Right atrium auricular region (tissue), 2 donors: ENCODE measurements at regions not wholly inside any gene's neighbourhood (a gene's known extent, or its start where the extent isn't known, plus 50 kb on each side); places are given as distances from the start of the nearest gene placed in this dataset.
A peak's percentile ranks its signal among the peaks of the same experiment; 100 is the strongest.

ENCODE experiments used
- DNase-seq: peaks from one replicate; pipeline ENCODE4 v3.0.0-alpha.2; 2019; ENCODE audit warnings: low spot score
- H3K27ac ChIP-seq, 2 donors: fragments of 200-600 bp; sonication (generic); 1 replicate in 1 of 2; 2 replicates in 1 of 2; pipeline ENCODE4 v1.5.1; 2016 to 2019
- H3K27me3 ChIP-seq, 2 donors: fragments of 200-600 bp; sonication (generic); one replicate each; pipeline versions ENCODE4 v1.5.1 to v1.6.0; 2017 to 2019
- H3K36me3 ChIP-seq: fragments of 200-600 bp; sonication (generic); one replicate; pipeline ENCODE4 v1.5.1; 2016
- H3K4me1 ChIP-seq, 2 donors: fragments of 200-600 bp; sonication (generic); one replicate each; pipeline versions ENCODE4 v1.5.1 to v1.6.0; 2017 to 2019
- H3K4me3 ChIP-seq, 2 donors: fragments of 200-600 bp; sonication (generic); 1 replicate in 1 of 2; 2 replicates in 1 of 2; pipeline ENCODE4 v1.5.1; 2017 to 2019; ENCODE audit warnings: mild to moderate bottlenecking in 1 of 2, moderate library complexity in 1 of 2
- H3K9me3 ChIP-seq, 2 donors: fragments of 200-600 bp; sonication (generic); one replicate each; pipeline ENCODE4 v1.5.1; 2019
- CTCF ChIP-seq, 2 donors: fragments of 200-600 bp; sonication (generic); IDR thresholded peaks; one replicate each; pipeline ENCODE4 v1.5.1; 2019; ENCODE audit warnings: antibody characterized with exemption in 2 of 2

DNA sequence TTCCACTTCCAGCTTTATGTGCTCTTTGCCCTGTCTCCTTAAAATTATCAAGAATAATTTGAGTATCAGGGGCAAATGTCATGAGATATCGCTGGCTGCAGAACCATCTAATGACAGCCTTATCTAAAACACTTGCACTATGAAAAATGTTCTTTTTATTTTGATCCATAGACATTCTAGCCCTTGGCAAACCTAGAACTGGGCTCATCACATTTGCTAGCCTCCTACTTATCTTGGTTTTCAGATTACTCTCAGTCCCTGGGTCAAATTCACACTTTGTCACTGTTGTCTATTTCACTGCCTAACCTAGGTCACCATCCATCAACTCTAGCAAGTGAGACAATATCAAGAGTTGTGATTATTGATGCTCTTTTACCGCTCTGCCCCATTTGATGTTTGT lies 59.9 kb upstream of the IPO9 start:
- Histone ChIP-seq H3K4me3 (no peak overlapping the region), H3K27ac (peak overlapping the region; percentile 12 to 47), H3K4me1 (peaks cover 0 to 24% of the 10 kb centered on the region in 2 donors), H3K36me3 (no peaks in the 10 kb centered on the region), H3K27me3 (no peaks in the 10 kb centered on the region), H3K9me3 (peaks cover 5 to 25% of the 10 kb centered on the region in 2 donors)
- no peak for TF ChIP-seq CTCF (IDR thresholded peaks at IDR 0.05)
- DNase-seq = no peak

DNA sequence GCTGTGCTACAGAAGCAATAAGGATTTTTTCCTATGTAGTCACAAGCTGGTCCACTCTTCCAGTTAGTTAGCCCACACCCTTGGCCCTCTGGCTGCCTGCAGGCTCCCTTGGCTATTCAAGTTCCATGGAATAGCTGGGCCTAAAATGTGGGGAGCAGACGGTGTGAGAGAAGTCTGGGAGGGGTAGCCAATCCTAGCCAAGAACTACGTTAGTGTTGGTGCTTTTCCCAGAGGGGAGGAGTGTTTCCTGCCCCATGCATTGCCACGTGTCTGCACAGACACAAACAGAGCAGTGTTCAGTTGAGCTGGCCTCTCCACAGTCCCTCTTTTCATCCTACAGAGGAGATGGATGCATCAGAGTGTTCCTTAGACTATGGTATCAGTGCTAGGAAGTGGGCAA lies 59.0 kb upstream of the IPO9 start:
- DNase-seq = peak; percentile 81
- Histone ChIP-seq H3K36me3 (no peaks in the 10 kb centered on the region), H3K27ac (peak overlapping the region in 1 of 2 donors; percentile 47), H3K4me3 (no peak overlapping the region), H3K4me1 (peaks cover 0 to 27% of the 10 kb centered on the region in 2 donors), H3K9me3 (peaks cover 5 to 25% of the 10 kb centered on the region in 2 donors), H3K27me3 (no peaks in the 10 kb centered on the region)
- TF ChIP-seq CTCF (IDR thresholded peaks at IDR 0.05) = no peak

DNA sequence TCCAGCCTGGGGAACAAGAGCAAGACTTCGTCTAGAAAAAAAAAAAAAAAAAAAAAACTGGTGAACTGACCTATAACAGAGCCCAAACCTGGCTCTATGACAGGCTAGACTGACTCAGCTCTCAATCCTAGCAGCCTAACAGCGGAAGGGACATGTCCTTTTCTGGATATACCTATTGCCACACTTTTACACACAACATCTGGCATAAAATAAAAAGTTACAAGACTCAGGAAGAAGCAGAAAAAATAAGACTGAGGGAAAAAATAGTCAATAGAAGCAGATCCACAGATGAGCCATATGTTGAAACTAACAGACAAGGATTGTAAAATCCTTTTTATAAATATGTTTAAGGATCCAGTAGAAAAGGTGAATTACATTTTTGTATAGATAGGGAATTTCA lies 57.5 kb upstream of the IPO9 start:
- no peak overlapping the region for H3K27ac ChIP-seq
- no peaks in the 10 kb centered on the region for H3K27me3 ChIP-seq
- H3K4me3 ChIP-seq = no peak overlapping the region
- peaks cover 5 to 25% of the 10 kb centered on the region in 2 donors for H3K9me3 ChIP-seq
- peaks cover 0 to 28% of the 10 kb centered on the region in 2 donors for H3K4me1 ChIP-seq
- TF ChIP-seq CTCF (IDR thresholded peaks at IDR 0.05) = no peak
- DNase-seq = no peak
- no peaks in the 10 kb centered on the region for H3K36me3 ChIP-seq

- Histone ChIP-seq H3K27me3 (no peaks in the 10 kb centered on the region), H3K27ac (no peak overlapping the region), H3K4me3 (no peak overlapping the region), H3K9me3 (peaks cover 5 to 25% of the 10 kb centered on the region in 2 donors), H3K36me3 (no peaks in the 10 kb centered on the region), H3K4me1 (peaks cover 0 to 31% of the 10 kb centered on the region in 2 donors)
- DNase-seq = no peak
- TF ChIP-seq CTCF (IDR thresholded peaks at IDR 0.05) = no peak
Observed at GRCh38 chr1:201772178-201772577, 56.8 kb upstream of the IPO9 start.

- Histone ChIP-seq H3K4me1 (peaks cover 0 to 37% of the 10 kb centered on the region in 2 donors), H3K36me3 (no peaks in the 10 kb centered on the region), H3K27me3 (no peaks in the 10 kb centered on the region), H3K9me3 (peaks cover 5 to 25% of the 10 kb centered on the region in 2 donors), H3K4me3 (no peak overlapping the region), H3K27ac (peak overlapping the region in 1 of 2 donors; percentile 33)
- DNase-seq = no peak
- TF ChIP-seq CTCF (IDR thresholded peaks at IDR 0.05) = no peak
Observed at GRCh38 chr1:201773764-201774163, 55.2 kb upstream of the IPO9 start.
